ENCODE measurements at regions not wholly inside any gene's neighbourhood (a gene's known extent, or its start where the extent isn't known, plus 50 kb on each side); places are given as distances from the start of the nearest gene placed in this dataset.

- Histone ChIP-seq H3K4me1 (no peaks in the 10 kb centered on the region), H3K27me3 (ENCODE audit: low read depth) (no peaks in the 10 kb centered on the region), H3K9me3 (no peaks in the 10 kb centered on the region), H3K36me3 (no peaks in the 10 kb centered on the region), H3K4me3 (no peak overlapping the region), H3K27ac (no peak overlapping the region)
- no peak for TF ChIP-seq CTCF (IDR thresholded peaks at IDR 0.05)
- no peak for ATAC-seq
- intact Hi-C loops (cut with DNase I) = no loop called here
- no peak for DNase-seq
Observed at GRCh38 chr7:68518060-68518459, 1080.2 kb upstream of the AUTS2 start.

- no peak overlapping the region for H3K27ac ChIP-seq
- DNase-seq (no peak), ATAC-seq (no peak)
- H3K4me1 ChIP-seq = no peaks in the 10 kb centered on the region
- H3K36me3 ChIP-seq = no peaks in the 10 kb centered on the region
- TF ChIP-seq CTCF (IDR thresholded peaks at IDR 0.05) = no peak
- no peak overlapping the region for H3K4me3 ChIP-seq
- no peaks in the 10 kb centered on the region for H3K27me3 ChIP-seq (ENCODE audit: low read depth)
- intact Hi-C loops (cut with DNase I) = no loop called here
- no peaks in the 10 kb centered on the region for H3K9me3 ChIP-seq
Observed at GRCh38 chr7:68524126-68524525, 1074.1 kb upstream of the AUTS2 start.

GRCh38 chr7:68529221-68529620 is 1069.1 kb upstream of the AUTS2 start:
- Histone ChIP-seq H3K27ac (no peak overlapping the region), H3K4me3 (no peak overlapping the region), H3K4me1 (no peaks in the 10 kb centered on the region), H3K9me3 (no peaks in the 10 kb centered on the region), H3K36me3 (no peaks in the 10 kb centered on the region), H3K27me3 (ENCODE audit: low read depth) (no peaks in the 10 kb centered on the region)
- DNase-seq = no peak
- no peak for TF ChIP-seq CTCF (IDR thresholded peaks at IDR 0.05)
- intact Hi-C loops (cut with DNase I) = no loop called here
- ATAC-seq = no peak

GRCh38 chr7:68535266-68535665 is 1063.0 kb upstream of the AUTS2 start:
- Histone ChIP-seq H3K4me3 (no peak overlapping the region), H3K27me3 (ENCODE audit: low read depth) (no peaks in the 10 kb centered on the region), H3K4me1 (no peaks in the 10 kb centered on the region), H3K9me3 (no peaks in the 10 kb centered on the region), H3K36me3 (no peaks in the 10 kb centered on the region), H3K27ac (no peak overlapping the region)
- no peak for ATAC-seq
- no peak for TF ChIP-seq CTCF (IDR thresholded peaks at IDR 0.05)
- intact Hi-C loops (cut with DNase I) = no loop called here
- no peak for DNase-seq

- Histone ChIP-seq H3K27ac (no peak overlapping the region), H3K36me3 (no peaks in the 10 kb centered on the region), H3K27me3 (ENCODE audit: low read depth) (no peaks in the 10 kb centered on the region), H3K9me3 (no peaks in the 10 kb centered on the region), H3K4me1 (no peaks in the 10 kb centered on the region), H3K4me3 (no peak overlapping the region)
- intact Hi-C loops (cut with DNase I) = no loop called here
- no peak for TF ChIP-seq CTCF (IDR thresholded peaks at IDR 0.05)
- DNase-seq (no peak), ATAC-seq (no peak)
Observed at GRCh38 chr7:68537051-68537773, 1061.1 kb upstream of the AUTS2 start.

- DNase-seq = no peak
- Histone ChIP-seq H3K36me3 (no peaks in the 10 kb centered on the region), H3K9me3 (no peaks in the 10 kb centered on the region), H3K27me3 (ENCODE audit: low read depth) (no peaks in the 10 kb centered on the region), H3K4me3 (no peak overlapping the region), H3K4me1 (no peaks in the 10 kb centered on the region), H3K27ac (no peak overlapping the region)
- intact Hi-C loops (cut with DNase I) = no loop called here
- no peak for TF ChIP-seq CTCF (IDR thresholded peaks at IDR 0.05)
- ATAC-seq = no peak
Observed at GRCh38 chr7:68537774-68538071, 1060.6 kb upstream of the AUTS2 start.

Data from lower lobe of right lung (tissue), 2 donors.